ENCODE measurements at regions not wholly inside any gene's neighbourhood (a gene's known extent, or its start where the extent isn't known, plus 50 kb on each side); places are given as distances from the start of the nearest gene placed in this dataset.
"Not testable (repeated sequence)": the region's sequence is repeated elsewhere in the genome, so short reads cannot be mapped to it uniquely, and the experiment has no call there.

DNA sequence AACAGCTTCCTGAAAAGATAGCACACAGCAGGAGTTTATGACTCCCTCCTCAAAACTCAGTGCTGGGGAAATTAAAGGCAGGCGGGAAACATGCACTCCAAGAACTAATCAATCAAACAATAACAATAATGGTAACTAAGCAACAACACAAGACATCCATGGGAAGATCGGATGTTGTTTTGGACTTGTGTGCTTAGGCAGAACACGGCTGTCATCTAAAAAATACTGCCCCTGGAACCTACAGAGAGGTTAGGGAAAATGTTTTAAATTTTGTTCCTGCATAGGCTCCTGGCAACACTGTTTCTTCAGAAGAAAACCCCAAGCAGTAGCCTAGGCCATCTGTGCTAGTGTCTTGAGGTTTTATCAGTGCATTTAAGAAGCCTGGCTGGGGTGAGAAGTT lies 1378.2 kb downstream of the STIM2 start:
- no peak for DNase-seq

- DNase-seq = no peak
These were observed 1380.4 kb downstream of the STIM2 start for GRCh38 chr4:28241021-28241420.

- DNase-seq = no peak
These were observed 1387.2 kb downstream of the STIM2 start for GRCh38 chr4:28247805-28248204.

- no peak for DNase-seq
These were observed 1387.6 kb downstream of the STIM2 start for GRCh38 chr4:28248269-28248668.

- no peak for DNase-seq
These were observed 1390.0 kb downstream of the STIM2 start for GRCh38 chr4:28250646-28251045.

DNA sequence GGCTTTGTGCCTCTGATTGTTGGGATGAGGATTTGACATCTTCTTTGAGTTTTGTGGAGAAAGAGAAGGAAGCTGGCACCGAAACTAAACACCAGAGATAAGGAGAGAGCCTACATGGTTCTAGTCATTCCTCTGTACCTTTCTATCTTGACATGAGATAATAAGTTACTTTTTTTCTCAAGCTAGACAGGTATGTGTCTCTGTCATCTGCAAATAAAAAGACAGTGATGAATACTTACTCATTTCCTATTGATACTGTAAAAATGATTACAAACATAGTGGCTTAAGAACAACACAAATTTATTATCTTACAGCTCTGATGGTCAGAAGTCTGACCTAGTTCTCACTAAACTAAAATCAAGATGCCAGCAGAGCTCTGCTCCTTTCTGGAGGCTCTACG lies 1391.2 kb downstream of the STIM2 start:
- DNase-seq = no peak

DNA sequence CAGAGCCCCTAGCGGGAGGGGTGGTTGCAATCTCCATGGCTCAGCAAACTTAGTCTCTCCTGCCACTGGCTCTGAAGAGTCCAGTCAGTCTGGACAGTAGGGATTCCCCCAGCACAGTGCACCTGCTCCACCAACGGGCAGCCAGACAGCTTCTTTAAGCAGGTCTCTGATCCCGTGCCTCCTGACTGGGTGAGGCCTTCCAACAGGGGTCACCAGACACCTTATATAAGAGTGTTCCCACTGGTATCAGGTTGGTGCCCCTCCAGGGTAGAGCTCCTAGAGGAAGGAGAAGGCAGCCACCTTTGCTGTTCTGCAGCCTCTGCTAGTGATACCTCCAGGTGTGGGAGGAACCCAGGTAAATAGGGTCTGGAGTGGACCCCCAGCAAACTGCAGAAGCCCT lies 1393.4 kb downstream of the STIM2 start:
- no peak for DNase-seq

DNA sequence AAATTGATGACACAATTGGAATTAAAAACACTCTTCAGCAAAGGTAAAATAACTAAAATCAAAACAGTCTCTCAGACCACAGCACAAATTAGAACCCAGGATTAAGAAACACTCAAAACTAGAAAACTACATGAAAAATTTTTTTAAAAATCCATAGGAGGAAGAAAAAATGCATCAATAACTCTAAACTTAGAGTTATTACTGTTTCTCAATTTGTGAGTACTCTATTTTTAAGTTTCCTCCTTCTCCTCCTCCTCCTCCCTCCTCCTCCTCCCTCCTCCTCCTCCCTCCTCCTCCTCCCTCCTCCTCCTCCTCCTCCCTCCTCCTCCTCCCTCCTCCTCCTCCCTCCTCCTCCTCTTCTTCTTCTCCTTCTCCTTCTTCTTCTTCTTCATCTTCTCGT lies 1395.7 kb downstream of the STIM2 start:
- no peak for DNase-seq

- DNase-seq = no peak
These were observed 1399.3 kb downstream of the STIM2 start for GRCh38 chr4:28259951-28260350.

DNA sequence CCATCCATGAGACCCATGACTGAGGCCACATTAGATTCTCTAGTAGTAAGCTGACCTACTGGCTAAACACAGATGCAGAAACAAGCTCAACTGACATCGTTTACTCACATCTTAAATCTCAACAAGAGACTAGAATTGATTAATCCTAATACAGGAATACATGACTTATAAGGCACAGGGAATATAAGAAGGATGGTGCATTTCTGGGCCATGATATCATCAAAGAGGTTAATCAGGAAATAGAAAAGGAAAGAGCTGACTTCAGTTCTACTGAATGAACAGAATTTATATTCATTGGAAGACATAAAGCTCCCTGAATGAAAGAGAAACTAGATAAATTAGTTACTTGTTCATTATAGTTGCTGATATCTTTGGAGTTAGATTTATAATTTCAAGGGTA lies 1406.5 kb downstream of the STIM2 start:
- no peak for DNase-seq

DNA sequence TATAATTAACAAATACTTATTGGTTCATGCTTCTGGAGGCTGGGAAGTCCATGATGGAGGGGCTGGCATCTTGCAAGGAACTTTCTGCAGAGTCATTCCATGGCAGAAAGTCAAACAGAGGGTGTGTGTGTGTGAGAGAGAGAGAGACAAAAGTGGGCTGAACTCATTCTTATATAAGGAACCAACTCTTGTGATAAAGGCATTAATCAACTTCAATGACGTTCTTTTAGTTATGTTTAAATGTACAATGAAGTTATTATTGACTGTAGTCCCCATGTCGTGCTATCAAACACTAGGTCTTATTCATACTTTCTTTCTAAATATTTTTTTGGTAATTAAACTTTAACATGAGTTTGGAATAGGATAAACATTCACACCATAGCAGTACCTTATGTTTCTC lies 1408.8 kb downstream of the STIM2 start:
- no peak for DNase-seq

- DNase-seq = no peak
These were observed 1417.3 kb downstream of the STIM2 start for GRCh38 chr4:28277931-28278330.

GRCh38 chr4:28278676-28279075 lies 1418.0 kb downstream of the STIM2 start:
- DNase-seq = no peak

DNA sequence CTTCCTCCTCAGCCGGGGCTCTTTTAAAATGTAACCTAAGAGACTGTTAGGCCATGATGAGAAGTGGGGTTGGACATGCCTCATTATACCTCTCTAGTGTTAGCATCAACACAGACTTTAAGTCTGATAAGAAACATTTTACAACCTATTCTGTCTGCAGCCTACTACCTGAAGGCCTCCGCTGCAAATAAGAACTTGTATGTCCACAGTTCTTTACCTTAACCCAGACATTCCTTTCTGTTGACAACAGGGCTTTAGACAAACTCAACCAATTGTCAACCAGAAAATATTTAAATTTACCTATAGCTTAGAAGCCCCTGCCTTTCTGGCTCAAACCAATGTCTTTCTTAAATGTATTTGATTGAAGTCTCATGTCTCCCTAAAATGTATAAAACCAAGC lies 1418.6 kb downstream of the STIM2 start:
- no peak for DNase-seq

DNA sequence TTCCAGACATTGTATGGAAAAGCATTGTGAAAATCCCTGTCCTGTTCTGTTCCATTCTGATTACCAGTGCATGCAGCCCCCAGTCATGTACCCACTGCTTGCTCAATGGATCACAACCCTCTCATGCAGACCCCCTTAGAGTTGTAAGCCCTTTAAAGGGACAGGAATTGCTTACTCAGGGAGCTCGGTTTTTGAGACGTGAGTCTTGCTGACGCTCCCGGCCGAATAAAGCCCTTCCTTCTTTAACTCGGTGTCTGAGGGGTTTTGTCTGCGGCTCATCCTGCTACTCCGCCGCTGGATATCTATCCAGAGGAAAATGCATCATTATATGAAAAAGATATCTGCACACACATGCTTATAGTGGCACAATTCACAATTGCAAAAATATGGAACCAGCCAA lies 1425.6 kb downstream of the STIM2 start:
- not testable (repeated sequence) for DNase-seq

DNA sequence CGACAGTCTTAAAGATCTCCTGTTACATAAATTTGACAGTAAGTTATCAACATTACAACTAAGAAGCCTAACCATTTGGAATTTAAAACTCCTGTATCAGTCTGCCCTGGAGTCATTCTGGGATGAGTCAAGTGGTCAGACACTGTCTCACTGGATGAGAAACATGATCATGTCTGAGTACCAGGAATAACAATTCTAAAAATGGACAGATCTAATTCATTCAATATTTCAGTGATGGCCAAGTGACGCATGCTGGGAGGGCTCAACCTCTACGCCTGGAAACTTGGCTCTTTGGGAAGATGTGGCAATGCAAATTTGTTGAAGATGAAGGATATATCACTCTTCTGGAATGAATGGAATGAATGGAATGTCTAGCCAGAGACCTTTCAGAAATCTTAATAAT lies 1427.2 kb downstream of the STIM2 start:
- DNase-seq = no peak

DNA sequence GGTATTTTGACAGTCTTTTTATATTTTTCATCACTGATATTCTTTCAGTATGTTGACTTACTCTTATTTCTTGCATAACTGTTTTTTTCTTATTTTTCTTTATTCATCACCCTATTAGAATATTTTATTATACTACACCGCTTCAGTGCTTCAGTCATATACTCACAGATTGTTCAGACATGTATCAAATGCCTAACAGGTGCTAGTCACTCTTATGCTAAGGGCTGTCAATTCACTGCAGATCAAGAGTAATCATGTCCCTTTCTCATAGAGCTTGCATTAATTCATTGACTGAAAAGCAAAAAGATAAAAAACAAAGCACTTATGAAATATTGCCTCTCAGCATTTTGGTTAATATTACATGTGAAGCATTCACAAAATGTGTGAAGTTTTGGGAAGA lies 1435.6 kb downstream of the STIM2 start:
- DNase-seq = no peak

- DNase-seq = no peak
These were observed 1450.3 kb downstream of the STIM2 start for GRCh38 chr4:28310926-28311325.

DNA sequence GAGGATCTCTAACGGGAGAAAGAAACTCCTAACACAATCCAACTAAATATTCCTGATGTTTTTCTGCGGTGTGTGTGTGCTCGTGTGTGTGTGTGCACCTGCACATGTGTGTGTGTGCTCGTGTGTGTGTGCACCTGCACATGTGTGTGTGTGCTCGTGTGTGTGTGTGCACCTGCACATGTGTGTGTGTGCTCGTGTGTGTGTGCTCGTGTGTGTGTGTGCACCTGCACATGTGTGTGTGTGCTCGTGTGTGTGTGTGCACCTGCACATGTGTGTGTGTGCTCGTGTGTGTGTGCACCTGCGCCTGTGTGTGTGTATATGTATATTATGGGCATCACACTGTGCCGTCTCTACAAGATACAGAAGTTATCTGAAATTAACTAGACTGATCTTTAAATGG lies 1451.9 kb downstream of the STIM2 start:
- DNase-seq = not testable (repeated sequence)

DNA sequence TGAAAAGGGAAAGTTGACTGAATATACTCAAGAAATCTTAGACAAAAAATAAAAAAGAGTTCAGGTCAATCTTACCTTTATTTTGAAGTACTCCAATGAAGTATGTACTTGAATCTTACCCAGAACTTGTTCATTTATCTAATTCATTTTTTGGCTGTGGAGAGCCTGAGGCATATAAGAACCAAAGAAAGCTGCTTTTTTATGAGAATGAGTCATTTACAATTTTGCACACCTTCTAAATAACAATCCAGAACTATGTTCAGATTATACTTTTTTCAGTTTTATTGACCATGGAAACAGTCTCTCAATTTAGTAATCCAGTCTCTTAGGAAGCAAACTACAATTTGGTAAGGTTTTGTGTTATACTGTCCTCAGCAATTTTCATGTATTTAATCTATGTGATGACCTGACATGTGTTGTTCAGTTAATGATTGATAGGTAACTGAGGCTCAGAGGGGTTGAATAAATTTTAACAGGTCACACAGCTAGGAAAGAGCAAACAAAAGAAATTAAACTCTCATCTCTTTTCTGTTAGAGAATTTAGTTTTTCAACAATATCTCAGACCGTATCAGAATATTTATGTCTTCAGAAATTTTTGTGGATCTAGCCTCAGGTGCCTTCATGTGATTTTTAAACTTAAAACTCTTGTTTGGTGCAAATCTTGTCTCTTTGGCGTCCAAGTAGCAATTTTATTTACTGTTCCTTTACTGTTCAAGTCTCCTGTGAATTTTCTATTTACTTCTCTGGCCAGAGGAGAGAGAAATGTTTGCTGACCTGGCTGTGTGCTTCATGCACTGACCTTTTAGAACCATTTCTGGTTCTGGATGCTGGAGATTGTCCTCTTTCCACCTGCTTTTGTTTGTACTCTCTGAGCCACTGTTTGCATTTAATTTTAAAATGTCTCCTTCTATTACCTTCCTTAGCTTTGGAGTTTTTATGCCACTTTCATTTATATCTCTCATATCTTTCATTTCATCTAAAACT lies 1453.4 kb downstream of the STIM2 start:
- DNase-seq = no peak

DNA sequence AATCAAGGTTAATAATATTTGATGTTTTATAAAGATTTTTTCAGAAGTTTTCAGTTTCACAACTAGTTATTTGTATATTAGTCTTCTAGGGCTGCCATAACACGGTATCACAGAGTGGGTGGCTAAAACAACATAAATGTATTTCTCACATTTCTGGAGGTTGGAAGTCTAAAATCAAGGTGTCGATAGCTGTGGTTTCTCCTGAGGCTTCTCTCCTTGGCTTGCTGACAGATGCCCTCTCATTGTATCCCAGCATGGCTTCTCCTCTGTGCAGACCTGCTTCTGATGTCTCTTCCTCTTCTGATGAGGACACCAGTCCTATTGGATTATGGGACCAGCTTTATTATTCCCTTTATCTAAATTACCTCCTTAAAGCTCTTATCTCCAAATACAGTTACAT lies 1456.6 kb downstream of the STIM2 start:
- no peak for DNase-seq

DNA sequence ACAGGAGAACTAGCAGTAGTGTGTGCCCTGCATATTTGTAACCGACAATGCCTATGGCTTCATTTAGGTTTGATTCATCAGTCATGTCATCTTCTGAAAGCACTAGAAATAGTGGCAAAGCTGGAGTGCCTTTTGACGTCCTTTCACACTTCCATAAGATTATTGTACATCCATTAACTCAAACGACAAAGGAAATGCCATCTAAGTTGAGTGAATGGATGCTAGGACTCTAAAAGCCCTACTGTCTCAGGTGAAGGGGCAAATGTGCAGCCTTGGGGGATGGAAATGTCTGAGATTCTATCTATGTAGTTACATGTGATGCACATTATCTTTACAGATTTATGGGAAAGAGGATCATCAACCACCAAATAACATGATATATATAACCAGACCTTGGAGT lies 1473.6 kb downstream of the STIM2 start:
- DNase-seq = no peak

DNA sequence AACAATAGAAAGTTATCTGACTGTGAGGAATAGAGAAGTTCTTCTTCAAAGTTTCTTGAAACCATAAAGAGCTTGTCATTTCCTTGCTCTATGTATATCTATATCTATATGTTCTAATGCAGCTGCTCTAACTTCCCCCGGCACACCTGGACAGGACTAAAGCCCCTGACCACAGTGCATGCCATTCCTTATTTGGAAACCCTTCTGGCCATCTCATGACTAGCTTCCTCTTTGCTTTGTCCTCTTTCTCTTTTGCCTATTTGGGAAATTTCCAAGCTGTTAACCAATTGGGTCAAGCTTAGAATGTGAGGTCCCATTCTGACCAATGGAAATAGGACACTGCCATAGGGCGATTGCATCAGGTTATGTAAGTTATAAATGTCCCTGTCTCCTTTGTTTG lies 1481.1 kb downstream of the STIM2 start:
- no peak for DNase-seq

- no peak for DNase-seq
These were observed 1489.8 kb downstream of the STIM2 start for GRCh38 chr4:28350485-28350884.

- DNase-seq = no peak
These were observed 1490.5 kb downstream of the STIM2 start for GRCh38 chr4:28351102-28351501.

Measured in activated CD4-positive, alpha-beta T cell treated with anti-CD3 and anti-CD28 coated beads for 48 hours (primary cell).